HL-60 (cell line): ENCODE measurements at regions not wholly inside any gene's neighbourhood (a gene's known extent, or its start where the extent isn't known, plus 50 kb on each side); places are given as distances from the start of the nearest gene placed in this dataset.

Experiments used
- DNase-seq, 2 experiments: peaks; one replicate each; pipeline ENCODE4 v3.0.0-alpha.2; 2010 to 2020; ENCODE audit warnings: low read depth in 1 of 2, low spot score in 1 of 2
- H3K27ac ChIP-seq: fragments of 250-450 bp; sonication (Bioruptor Pico); replicated peaks from 2 replicates; pipeline ENCODE4 v1.5.1; 2020; ENCODE audit warnings: mild to moderate bottlenecking, moderate library complexity
- H3K27me3 ChIP-seq: fragments of 250-450 bp; sonication (Bioruptor Pico); 2 replicates; pipeline ENCODE4 v1.5.1; 2021; ENCODE audit warnings: mild to moderate bottlenecking, moderate library complexity; ENCODE audit not compliant: insufficient read depth, poor library complexity, severe bottlenecking
- H3K4me3 ChIP-seq: replicated peaks from 2 replicates; pipeline ENCODE4 v1.5.1; 2011; ENCODE audit warnings: mild to moderate bottlenecking, control low read depth, low read length; ENCODE audit not compliant: insufficient read depth
- CTCF ChIP-seq: IDR thresholded peaks from one replicate; pipeline ENCODE4 v1.5.1; 2011; ENCODE audit warnings: low read length, control low read depth, inconsistent platforms; ENCODE audit not compliant: insufficient read depth
- GABPA ChIP-seq: IDR thresholded peaks from 2 replicates; pipeline ENCODE4 v1.6.1; 2012; ENCODE audit warnings: low read depth
- POLR2AphosphoS5 ChIP-seq: IDR thresholded peaks from 2 replicates; pipeline ENCODE4 v1.6.1; 2012; ENCODE audit warnings: low read depth
- REST ChIP-seq: IDR thresholded peaks from 2 replicates; pipeline ENCODE4 v1.6.1; 2012; ENCODE audit warnings: low read depth; ENCODE audit not compliant: insufficient replicate concordance
- SPI1 ChIP-seq: IDR thresholded peaks from 2 replicates; pipeline ENCODE4 v1.6.1; 2012; ENCODE audit warnings: low read depth, mild to moderate bottlenecking, borderline replicate concordance

GRCh38 chr4:62256479-62256878 lies 1056.4 kb downstream of the ADGRL3 start:
- no peak overlapping the region for H3K4me3 ChIP-seq
- TF ChIP-seq REST (no peak), CTCF (no peak), POLR2AphosphoS5 (no peak)
- no peak for DNase-seq

GRCh38 chr4:62252728-62253127 lies 1052.6 kb downstream of the ADGRL3 start:
- Histone ChIP-seq H3K27ac (no peak overlapping the region), H3K4me3 (no peak overlapping the region), H3K27me3 (no peaks in the 10 kb centered on the region)
- no peak for DNase-seq
- no peak for TF ChIP-seq CTCF
- TF ChIP-seq POLR2AphosphoS5: no peak
- no peak for TF ChIP-seq REST
- no peak for TF ChIP-seq GABPA
- TF ChIP-seq SPI1: no peak

More at GRCh38 chr4:62256479-62256878, 1056.4 kb downstream of the ADGRL3 start:
- Histone ChIP-seq H3K27ac (no peak overlapping the region), H3K27me3 (no peaks in the 10 kb centered on the region)

GRCh38 chr4:62250100-62250499 lies 1050.0 kb downstream of the ADGRL3 start:
- Histone ChIP-seq H3K27me3 (no peaks in the 10 kb centered on the region), H3K4me3 (no peak overlapping the region), H3K27ac (no peak overlapping the region)
- TF ChIP-seq SPI1 (no peak), POLR2AphosphoS5 (no peak), GABPA (no peak), CTCF (no peak), REST (no peak)
- DNase-seq: no peak
